ENCODE measurements at regions not wholly inside any gene's neighbourhood (a gene's known extent, or its start where the extent isn't known, plus 50 kb on each side); places are given as distances from the start of the nearest gene placed in this dataset.

GRCh38 chr3:106168962-106169750, 300.3 kb upstream of the CBLB start:
- peak; percentile 41 to 85 for ATAC-seq (ENCODE audit: low FRiP score in 2 of 2)
- H3K4me3 ChIP-seq, result no peak overlapping the region
- H3K9me3 ChIP-seq, result no peaks in the 10 kb centered on the region
- DNase-seq, result no peak
- TF ChIP-seq POLR2AphosphoS5 (IDR thresholded peaks at IDR 0.05) (no peak), CTCF (IDR thresholded peaks at IDR 0.05) (no peak), POLR2A (IDR thresholded peaks at IDR 0.05) (no peak), EP300 (IDR thresholded peaks at IDR 0.05) (peak in 1 of 4 donors; percentile 92)
- peak overlapping the region in 1 of 4 donors; percentile 6 for H3K27ac ChIP-seq
- H3K36me3 ChIP-seq, result no peaks in the 10 kb centered on the region
- H3K4me1 ChIP-seq, result no peaks in the 10 kb centered on the region
- H3K27me3 ChIP-seq, result no peaks in the 10 kb centered on the region
- WGBS, 2 donors, result 64 to 67% methylated on average over 5 of the region's 5 CpGs

- Histone ChIP-seq H3K36me3 (no peaks in the 10 kb centered on the region), H3K4me1 (no peaks in the 10 kb centered on the region), H3K4me3 (no peak overlapping the region), H3K9me3 (no peaks in the 10 kb centered on the region), H3K27ac (no peak overlapping the region), H3K27me3 (no peaks in the 10 kb centered on the region)
- DNase-seq (no peak), ATAC-seq (ENCODE audit: low FRiP score in 2 of 2) (no peak)
- 88 to 96% methylated on average over 1 of the region's 1 CpG for WGBS, 2 donors
- no peak for TF ChIP-seq POLR2A (IDR thresholded peaks at IDR 0.05)
- TF ChIP-seq POLR2AphosphoS5 (IDR thresholded peaks at IDR 0.05), result no peak
- no peak for TF ChIP-seq CTCF (IDR thresholded peaks at IDR 0.05)
- no peak for TF ChIP-seq EP300 (IDR thresholded peaks at IDR 0.05)
Observed at GRCh38 chr3:106170636-106171035, 301.8 kb upstream of the CBLB start.

- ATAC-seq (ENCODE audit: low FRiP score in 2 of 2), result no peak
- WGBS, 2 donors, result 91 to 93% methylated on average over 4 of the region's 4 CpGs
- no peak overlapping the region for H3K4me3 ChIP-seq
Observed at GRCh38 chr3:106172101-106172500, 303.3 kb upstream of the CBLB start.

GRCh38 chr3:106172780-106173179, 304.0 kb upstream of the CBLB start:
- 39 to 48% methylated on average over 1 of the region's 1 CpG for WGBS, 2 donors
- no peak for DNase-seq
- peaks cover 0 to 6% (median 2%) of the 10 kb centered on the region in 4 donors for H3K4me1 ChIP-seq
- no peak overlapping the region for H3K4me3 ChIP-seq
- no peaks in the 10 kb centered on the region for H3K27me3 ChIP-seq
- no peaks in the 10 kb centered on the region for H3K36me3 ChIP-seq
- H3K9me3 ChIP-seq, result no peaks in the 10 kb centered on the region
- no peak for TF ChIP-seq POLR2AphosphoS5 (IDR thresholded peaks at IDR 0.05)
- TF ChIP-seq CTCF (IDR thresholded peaks at IDR 0.05), result no peak
- TF ChIP-seq EP300 (IDR thresholded peaks at IDR 0.05), result no peak
- TF ChIP-seq POLR2A (IDR thresholded peaks at IDR 0.05), result no peak
- no peak for ATAC-seq (ENCODE audit: low FRiP score in 2 of 2)
- H3K27ac ChIP-seq, result no peak overlapping the region

More at GRCh38 chr3:106172101-106172500, 303.3 kb upstream of the CBLB start:
- no peaks in the 10 kb centered on the region for H3K36me3 ChIP-seq
- H3K4me1 ChIP-seq, result peaks cover 0 to 6% (median 2%) of the 10 kb centered on the region in 4 donors
- H3K9me3 ChIP-seq, result no peaks in the 10 kb centered on the region
- H3K27me3 ChIP-seq, result no peaks in the 10 kb centered on the region
- TF ChIP-seq POLR2A (IDR thresholded peaks at IDR 0.05) (no peak), CTCF (IDR thresholded peaks at IDR 0.05) (no peak), POLR2AphosphoS5 (IDR thresholded peaks at IDR 0.05) (no peak), EP300 (IDR thresholded peaks at IDR 0.05) (no peak)
- no peak overlapping the region for H3K27ac ChIP-seq
- DNase-seq, result no peak

- no peak for ATAC-seq (ENCODE audit: low FRiP score in 2 of 2)
- WGBS, 2 donors, result 96 to 100% methylated on average over 1 of the region's 1 CpG
Observed at GRCh38 chr3:106175276-106175675, 306.5 kb upstream of the CBLB start.

More at GRCh38 chr3:106175276-106175675, 306.5 kb upstream of the CBLB start:
- Histone ChIP-seq H3K9me3 (no peaks in the 10 kb centered on the region), H3K27me3 (no peaks in the 10 kb centered on the region), H3K27ac (no peak overlapping the region), H3K4me3 (no peak overlapping the region), H3K4me1 (peaks cover 0 to 6% (median 2%) of the 10 kb centered on the region in 4 donors), H3K36me3 (no peaks in the 10 kb centered on the region)
- DNase-seq, result no peak
- TF ChIP-seq EP300 (IDR thresholded peaks at IDR 0.05) (no peak), POLR2A (IDR thresholded peaks at IDR 0.05) (no peak), POLR2AphosphoS5 (IDR thresholded peaks at IDR 0.05) (no peak)

Measured in upper lobe of left lung (tissue), 6 donors.